ENCODE measurements at regions not wholly inside any gene's neighbourhood (a gene's known extent, or its start where the extent isn't known, plus 50 kb on each side); places are given as distances from the start of the nearest gene placed in this dataset.
"Not testable (repeated sequence)": the region's sequence is repeated elsewhere in the genome, so short reads cannot be mapped to it uniquely, and the experiment has no call there.

DNA sequence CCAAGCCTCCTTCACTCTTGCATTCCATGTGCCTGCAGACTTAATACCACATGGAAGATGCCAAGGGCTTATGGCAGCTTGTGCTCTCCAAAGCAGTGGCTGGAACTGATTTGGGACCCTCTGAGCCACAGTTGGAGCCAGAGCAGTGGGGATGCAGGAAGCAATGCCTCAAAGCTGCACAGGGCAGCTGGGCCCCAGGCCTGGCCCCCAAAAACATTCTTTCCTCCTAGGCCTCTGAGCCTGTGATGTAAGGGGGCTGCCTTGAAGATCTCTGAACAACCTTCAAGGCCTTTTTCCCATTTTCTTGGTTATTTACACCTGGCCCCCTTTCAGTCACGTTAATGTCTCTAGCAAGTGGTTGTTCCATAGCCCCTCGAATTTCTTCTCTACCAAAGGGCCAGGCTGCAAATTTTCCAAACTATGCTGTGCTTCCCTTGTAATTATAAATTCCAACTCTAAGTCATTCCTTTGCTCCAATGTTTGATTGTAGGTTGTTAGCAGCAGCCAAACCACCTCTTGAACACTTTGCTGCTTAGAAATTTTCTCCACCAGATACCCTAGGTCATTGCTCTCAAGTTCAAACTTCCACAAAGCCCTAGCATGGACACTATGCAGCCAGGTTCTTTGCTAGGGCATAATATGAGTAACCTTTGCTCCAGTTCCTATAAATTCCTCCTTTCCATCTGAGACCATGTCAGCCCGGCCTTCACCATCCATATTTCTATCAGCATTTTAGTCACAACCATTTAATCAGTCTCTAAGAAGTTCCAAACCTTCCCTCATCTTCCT lies 245.0 kb upstream of the RBBP8 start:
- H3K27ac ChIP-seq: no peak overlapping the region
- DNase-seq (ENCODE audit: low read depth, low spot score): no peak

DNA sequence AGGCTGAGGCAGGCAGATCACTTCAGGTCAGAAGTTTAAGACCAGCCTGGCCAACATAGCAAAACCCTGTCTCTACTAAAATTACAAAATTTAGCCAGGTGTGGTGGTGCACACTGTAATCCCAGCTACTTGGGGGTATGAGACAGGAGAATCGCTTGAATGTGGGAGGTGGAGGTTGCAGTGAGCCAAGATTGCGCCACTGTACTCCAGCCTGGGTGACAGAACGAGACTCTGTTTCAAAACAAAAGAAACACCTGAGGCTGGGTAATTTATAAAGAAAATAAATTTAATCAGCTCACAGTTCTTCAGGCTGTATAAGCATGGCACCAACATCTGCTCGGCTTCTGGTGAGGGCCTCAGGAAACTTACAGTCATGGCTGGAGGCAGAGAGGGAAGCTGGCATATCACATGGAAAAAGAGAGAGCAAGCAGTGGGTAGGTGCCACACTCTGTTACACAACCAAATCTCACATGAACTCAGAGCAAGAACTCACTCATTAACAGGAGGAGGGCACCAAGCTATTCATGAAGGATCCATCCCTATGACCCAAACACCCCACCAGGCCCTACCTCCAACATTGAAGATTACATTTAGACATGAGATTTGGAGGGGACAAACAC lies 244.1 kb upstream of the RBBP8 start:
- no peak for DNase-seq (ENCODE audit: low read depth, low spot score)
- H3K27ac ChIP-seq: no peak overlapping the region

GRCh38 chr18:22689712-22690111 lies 243.4 kb upstream of the RBBP8 start:
- DNase-seq (ENCODE audit: low read depth, low spot score): no peak
- H3K27ac ChIP-seq: no peak overlapping the region

- H3K27ac ChIP-seq: no peak overlapping the region
- DNase-seq (ENCODE audit: low read depth, low spot score): no peak
Observed at GRCh38 chr18:22690556-22690955, 242.6 kb upstream of the RBBP8 start.

DNA sequence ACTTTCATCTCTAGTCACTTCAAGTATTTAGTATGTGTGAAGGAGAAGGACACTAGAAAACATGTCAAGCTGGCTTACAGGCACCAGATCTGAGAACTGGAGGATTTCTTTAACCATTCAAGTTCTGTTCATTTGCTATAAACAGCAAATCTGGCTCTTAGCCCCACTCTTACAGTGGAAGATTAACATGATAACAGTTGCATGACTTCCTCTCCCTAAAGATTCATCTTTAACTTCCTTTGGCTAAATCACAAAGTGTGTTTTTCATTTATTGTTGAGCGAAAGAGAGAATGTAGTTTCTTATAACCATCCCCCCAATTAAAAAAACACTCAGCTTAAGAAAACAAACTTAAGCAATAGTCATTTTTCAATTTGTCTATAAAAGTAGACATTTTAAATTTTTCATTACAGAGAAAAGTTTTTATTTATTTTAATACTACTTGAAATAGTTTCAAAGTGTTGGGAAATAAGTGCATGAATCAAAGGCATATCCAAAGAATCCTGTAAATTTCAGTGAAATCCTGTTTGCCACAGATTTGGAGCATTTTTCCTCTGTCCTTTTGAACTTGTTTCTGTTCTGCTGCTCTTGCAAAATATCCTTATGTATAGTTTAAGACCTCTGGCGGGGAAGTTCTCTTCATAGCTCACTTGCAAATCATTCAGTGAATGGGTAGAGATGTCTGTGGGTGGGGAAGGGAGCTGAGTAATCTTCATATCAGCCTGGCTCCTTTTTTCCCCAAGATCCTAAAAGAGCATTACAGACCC lies 241.0 kb upstream of the RBBP8 start:
- DNase-seq (ENCODE audit: low read depth, low spot score): no peak

GRCh38 chr18:22694954-22695353 lies 238.2 kb upstream of the RBBP8 start:
- peak; percentile 69 for DNase-seq (ENCODE audit: low read depth, low spot score)
- peak overlapping the region; percentile 41 for H3K27ac ChIP-seq

More for the DNA sequence above, 241.0 kb upstream of the RBBP8 start:
- no peak overlapping the region for H3K27ac ChIP-seq

GRCh38 chr18:22695674-22696073 lies 237.5 kb upstream of the RBBP8 start:
- no peak for DNase-seq (ENCODE audit: low read depth, low spot score)
- peak overlapping the region; percentile 41 for H3K27ac ChIP-seq

DNA sequence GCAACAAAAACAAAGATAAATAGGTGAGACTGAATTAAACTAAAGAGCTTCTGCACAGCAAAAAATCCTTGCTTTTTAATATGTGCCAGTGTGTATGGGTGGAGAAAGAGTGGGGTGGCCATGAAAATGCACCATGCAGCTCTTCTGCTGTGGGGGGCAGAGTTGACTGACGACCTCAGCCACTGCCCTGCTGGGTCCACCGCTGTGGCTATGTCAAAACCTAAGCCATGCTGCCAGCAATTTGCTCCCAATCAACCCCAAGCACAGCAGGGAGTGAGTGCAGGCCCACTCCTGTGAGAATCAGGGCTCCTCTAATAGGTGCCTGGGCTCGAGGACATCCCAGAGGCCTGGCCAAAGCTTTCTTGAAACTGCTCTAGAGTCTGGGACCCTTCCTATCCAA lies 235.6 kb upstream of the RBBP8 start:
- no peak overlapping the region for H3K27ac ChIP-seq
- DNase-seq (ENCODE audit: low read depth, low spot score): no peak

DNA sequence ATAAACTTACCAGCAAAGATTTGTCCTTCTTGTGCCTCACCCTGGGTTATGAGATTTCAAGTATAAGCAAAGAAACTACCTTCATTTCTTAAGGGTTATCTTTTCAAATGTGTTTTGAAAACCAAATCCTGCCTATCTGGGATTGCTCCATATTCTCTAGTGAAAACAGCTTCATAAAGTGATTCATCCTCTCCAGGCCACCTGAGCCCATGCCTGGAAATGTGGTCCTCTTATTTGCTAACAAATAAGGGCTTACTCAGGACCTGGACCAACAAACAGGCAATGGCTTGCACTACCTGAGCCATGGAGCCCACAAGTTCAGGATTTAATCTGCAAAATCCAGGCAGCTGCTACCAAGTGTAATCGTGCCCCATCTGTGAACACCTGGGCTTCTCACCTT lies 234.4 kb upstream of the RBBP8 start:
- H3K27ac ChIP-seq: no peak overlapping the region
- DNase-seq (ENCODE audit: low read depth, low spot score): no peak

GRCh38 chr18:22699629-22700028 lies 233.5 kb upstream of the RBBP8 start:
- DNase-seq (ENCODE audit: low read depth, low spot score): no peak
- H3K27ac ChIP-seq: no peak overlapping the region

GRCh38 chr18:22700920-22701319 lies 232.2 kb upstream of the RBBP8 start:
- no peak for DNase-seq (ENCODE audit: low read depth, low spot score)
- H3K27ac ChIP-seq: no peak overlapping the region

DNA sequence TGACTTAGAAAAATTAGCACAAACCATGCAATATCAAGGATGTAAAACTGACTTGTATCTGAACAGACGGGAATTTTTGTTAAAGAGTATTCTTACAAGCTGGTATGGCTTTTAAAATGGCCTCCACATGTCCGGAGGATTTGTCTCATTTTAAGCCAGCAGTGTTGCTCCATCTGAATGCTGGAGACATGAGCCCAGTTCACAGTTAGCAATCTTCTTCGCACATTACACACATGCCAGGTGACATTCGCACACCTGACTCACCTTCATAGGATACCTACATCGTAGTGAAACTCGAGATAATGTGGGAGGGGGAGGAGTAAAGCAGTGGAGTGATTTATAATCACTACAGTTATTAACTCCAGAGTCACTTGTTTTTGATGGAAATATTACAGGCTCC lies 231.8 kb upstream of the RBBP8 start:
- DNase-seq (ENCODE audit: low read depth, low spot score): no peak
- no peak overlapping the region for H3K27ac ChIP-seq

DNA sequence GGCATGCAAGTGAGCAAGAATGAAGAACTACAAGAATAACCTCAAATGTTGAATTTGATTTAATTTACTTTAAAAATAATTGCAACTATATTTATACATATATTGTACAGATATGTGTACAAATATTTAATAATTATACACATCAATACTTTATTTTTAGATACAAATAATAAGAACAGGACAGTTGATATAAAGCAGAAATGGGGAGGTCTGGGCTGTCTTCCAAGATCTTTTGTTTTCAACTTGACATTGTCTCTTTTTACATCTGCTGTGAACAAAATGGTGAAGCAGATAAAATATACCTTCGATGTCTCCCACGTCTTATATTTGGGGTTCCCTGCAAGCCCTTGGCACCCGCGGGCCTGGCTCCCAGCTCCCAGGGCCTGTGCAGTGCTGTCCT lies 231.3 kb upstream of the RBBP8 start:
- DNase-seq (ENCODE audit: low read depth, low spot score): no peak
- no peak overlapping the region for H3K27ac ChIP-seq

- no peak overlapping the region for H3K27ac ChIP-seq
- DNase-seq (ENCODE audit: low read depth, low spot score): no peak
Observed at GRCh38 chr18:22702806-22703205, 230.3 kb upstream of the RBBP8 start.

DNA sequence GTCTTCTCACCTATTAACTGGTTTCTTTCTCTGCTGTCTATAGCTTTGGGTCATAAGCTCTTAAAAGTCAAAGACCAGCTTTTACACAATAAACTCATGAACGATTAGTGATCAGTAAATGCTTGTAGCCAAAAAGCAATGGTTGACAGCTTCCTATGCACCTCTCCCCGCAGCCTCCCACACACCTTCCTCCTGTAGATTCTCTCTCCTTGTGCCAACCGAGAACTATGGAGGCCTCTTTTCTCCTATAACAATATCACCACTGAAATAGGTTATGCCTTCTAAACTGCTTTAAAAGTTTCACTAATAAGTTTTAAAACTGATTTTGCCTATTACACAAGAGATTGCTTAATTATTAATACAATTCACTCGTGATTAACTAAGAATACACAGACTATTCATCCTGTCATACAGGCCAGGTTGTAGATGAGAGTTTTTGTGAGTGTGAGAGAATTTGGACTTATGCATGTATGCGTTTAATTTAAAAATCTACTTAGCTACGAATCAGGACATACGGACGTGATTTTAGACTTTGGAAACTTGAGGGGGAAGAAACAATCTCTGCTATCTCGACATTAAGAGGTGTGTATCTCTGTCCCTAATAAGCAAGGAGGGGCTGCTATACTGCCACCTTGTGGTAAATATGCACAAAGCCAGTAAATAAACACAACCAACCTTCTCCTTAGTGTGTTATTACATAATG lies 229.1 kb upstream of the RBBP8 start:
- no peak for DNase-seq (ENCODE audit: low read depth, low spot score)
- no peak overlapping the region for H3K27ac ChIP-seq

GRCh38 chr18:22704586-22704918 lies 228.6 kb upstream of the RBBP8 start:
- no peak overlapping the region for H3K27ac ChIP-seq
- DNase-seq (ENCODE audit: low read depth, low spot score): no peak

- DNase-seq (ENCODE audit: low read depth, low spot score): peak; percentile 49
- H3K27ac ChIP-seq: no peak overlapping the region
Observed at GRCh38 chr18:22705328-22705727, 227.8 kb upstream of the RBBP8 start.

GRCh38 chr18:22706025-22706424 lies 227.1 kb upstream of the RBBP8 start:
- DNase-seq (ENCODE audit: low read depth, low spot score); H3K27ac ChIP-seq: not testable (repeated sequence)

DNA sequence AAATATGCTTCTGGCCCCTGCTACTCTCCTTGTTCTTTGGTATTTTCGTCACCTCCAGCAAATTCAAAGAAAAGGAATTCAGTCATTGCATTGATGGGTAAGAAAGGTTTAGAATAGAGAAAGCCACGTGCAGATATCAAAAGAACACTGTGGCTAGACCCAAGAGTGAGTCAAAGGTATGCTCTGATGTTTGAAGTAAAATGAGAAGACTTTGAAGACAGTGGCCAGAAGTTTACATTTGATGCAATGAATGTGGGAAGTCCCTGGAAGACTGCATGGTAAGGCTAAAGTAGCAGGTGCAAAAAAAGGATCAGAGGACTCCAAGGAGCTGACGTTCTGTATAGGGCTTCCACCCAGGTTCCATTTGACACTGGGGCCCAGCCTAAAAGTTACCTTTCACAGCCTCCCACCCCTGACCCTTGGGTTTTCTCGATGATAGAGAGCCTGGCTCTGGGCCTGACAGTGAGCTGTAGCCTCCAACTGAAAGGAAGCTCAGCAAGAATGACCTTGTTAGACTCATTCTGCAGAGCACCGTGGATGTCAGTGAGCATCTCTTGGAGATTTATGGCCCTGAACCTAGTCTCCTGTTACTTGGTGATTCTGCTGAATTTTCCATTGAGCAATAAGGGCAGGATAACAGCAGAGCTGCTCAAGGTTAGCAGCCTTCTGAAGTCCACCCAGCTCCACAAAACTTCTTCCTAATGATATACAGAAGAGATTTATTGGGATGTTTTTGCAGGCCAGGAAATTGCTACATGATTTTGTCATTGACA lies 223.7 kb upstream of the RBBP8 start:
- H3K27ac ChIP-seq: no peak overlapping the region
- DNase-seq (ENCODE audit: low read depth, low spot score): no peak

GRCh38 chr18:22710673-22711191 lies 222.4 kb upstream of the RBBP8 start:
- H3K27ac ChIP-seq: peak overlapping the region; percentile 49
- no peak for DNase-seq (ENCODE audit: low read depth, low spot score)

All from epithelial cell of prostate (primary cell).